ENCODE measurements at regions not wholly inside any gene's neighbourhood (a gene's known extent, or its start where the extent isn't known, plus 50 kb on each side); places are given as distances from the start of the nearest gene placed in this dataset.

- no peaks in the 10 kb centered on the region for H3K27me3 ChIP-seq
- no peak for TF ChIP-seq CTCF (IDR thresholded peaks at IDR 0.05)
- no peak overlapping the region for H3K27ac ChIP-seq
- intact Hi-C loops (cut with DNase I) = no loop called here
- ATAC-seq (no peak), DNase-seq (no peak)
- no peaks in the 10 kb centered on the region for H3K36me3 ChIP-seq
- H3K9me3 ChIP-seq = no peaks in the 10 kb centered on the region
- H3K4me3 ChIP-seq = no peak overlapping the region
- H3K4me1 ChIP-seq = no peaks in the 10 kb centered on the region
Measured at GRCh38 chr16:72604375-72604774, 432.4 kb upstream of the PMFBP1 start.

- H3K9me3 ChIP-seq = no peaks in the 10 kb centered on the region
- no peaks in the 10 kb centered on the region for H3K36me3 ChIP-seq
- H3K4me3 ChIP-seq = no peak overlapping the region
- no peak for TF ChIP-seq CTCF (IDR thresholded peaks at IDR 0.05)
- H3K4me1 ChIP-seq = no peaks in the 10 kb centered on the region
- H3K27ac ChIP-seq = no peak overlapping the region
- no peaks in the 10 kb centered on the region for H3K27me3 ChIP-seq
- intact Hi-C loops (cut with DNase I) = no loop called here
- no peak for DNase-seq
- ATAC-seq = no peak
Measured at GRCh38 chr16:72602499-72602898, 430.5 kb upstream of the PMFBP1 start.

- ATAC-seq (no peak), DNase-seq (no peak)
- intact Hi-C loops (cut with DNase I) = no loop called here
- no peak overlapping the region for H3K27ac ChIP-seq
- no peaks in the 10 kb centered on the region for H3K9me3 ChIP-seq
- no peak for TF ChIP-seq CTCF (IDR thresholded peaks at IDR 0.05)
- H3K4me3 ChIP-seq = no peak overlapping the region
- H3K36me3 ChIP-seq = no peaks in the 10 kb centered on the region
- no peaks in the 10 kb centered on the region for H3K27me3 ChIP-seq
- H3K4me1 ChIP-seq = no peaks in the 10 kb centered on the region
Measured at GRCh38 chr16:72598696-72599095, 426.7 kb upstream of the PMFBP1 start.

- no peak for TF ChIP-seq CTCF (IDR thresholded peaks at IDR 0.05)
- no peak for ATAC-seq
- no peaks in the 10 kb centered on the region for H3K9me3 ChIP-seq
Measured at GRCh38 chr16:72597938-72598337, 426.0 kb upstream of the PMFBP1 start.

GRCh38 chr16:72596373-72596772 lies 424.4 kb upstream of the PMFBP1 start:
- no peak for ATAC-seq
- TF ChIP-seq CTCF (IDR thresholded peaks at IDR 0.05) = no peak
- no peaks in the 10 kb centered on the region for H3K4me1 ChIP-seq

More at GRCh38 chr16:72597938-72598337, 426.0 kb upstream of the PMFBP1 start:
- Histone ChIP-seq H3K4me1 (no peaks in the 10 kb centered on the region), H3K4me3 (no peak overlapping the region), H3K36me3 (no peaks in the 10 kb centered on the region), H3K27ac (no peak overlapping the region), H3K27me3 (no peaks in the 10 kb centered on the region)
- no peak for DNase-seq
- intact Hi-C loops (cut with DNase I) = no loop called here

More at GRCh38 chr16:72596373-72596772, 424.4 kb upstream of the PMFBP1 start:
- Histone ChIP-seq H3K27me3 (no peaks in the 10 kb centered on the region), H3K4me3 (no peak overlapping the region), H3K27ac (no peak overlapping the region), H3K9me3 (no peaks in the 10 kb centered on the region), H3K36me3 (no peaks in the 10 kb centered on the region)
- DNase-seq = no peak
- intact Hi-C loops (cut with DNase I) = no loop called here
